AG04449 (cell line): ENCODE measurements at regions not wholly inside any gene's neighbourhood (a gene's known extent, or its start where the extent isn't known, plus 50 kb on each side); places are given as distances from the start of the nearest gene placed in this dataset.
A peak's percentile ranks its signal among the peaks of the same experiment; 100 is the strongest.

Experiments
- CTCF ChIA-PET: fragments of 350-600 bp; formaldehyde crosslinking; extraction: SDS; loops from one replicate; lab custom pipeline; 2021; ENCODE audit warnings: antibody characterized with exemption; lab: Yijun Ruan, JAX
- POLR2A ChIA-PET: fragments of 400-600, 350-600 bp; formaldehyde crosslinking; extraction: SDS; loops from one replicate; lab custom pipeline; 2020; ENCODE audit warnings: antibody characterized with exemption, inconsistent platforms; lab: Yijun Ruan, JAX
- DNase-seq: peaks from one replicate; pipeline ENCODE4 v3.0.0-alpha.2; 2010; ENCODE audit warnings: low read depth, low spot score
- H3K4me3 ChIP-seq: 2 replicates; pipeline ENCODE4 v1.5.1; 2011; ENCODE audit warnings: low read depth, mild to moderate bottlenecking, control low read depth, low read length
- CTCF ChIP-seq: IDR thresholded peaks from one replicate; pipeline ENCODE4 v1.5.1; 2011; ENCODE audit warnings: mild to moderate bottlenecking, moderate library complexity, low read length, control low read depth, inconsistent platforms; ENCODE audit not compliant: insufficient read depth; ENCODE audit errors: missing control alignments

GRCh38 chr17:70891306-70891705 is 722.0 kb downstream of the KCNJ2 start:
- CTCF ChIA-PET = no interaction called here
- TF ChIP-seq CTCF = no peak
- DNase-seq = no peak
- H3K4me3 ChIP-seq = no peak overlapping the region
- POLR2A ChIA-PET = no interaction called here

- CTCF ChIA-PET = no interaction called here
- DNase-seq = no peak
- no peak for TF ChIP-seq CTCF
Measured at GRCh38 chr17:70892527-70892926, 723.2 kb downstream of the KCNJ2 start.

GRCh38 chr17:70896843-70897242 is 727.5 kb downstream of the KCNJ2 start:
- H3K4me3 ChIP-seq = no peak overlapping the region
- DNase-seq = no peak
- POLR2A ChIA-PET = no interaction called here
- no peak for TF ChIP-seq CTCF
- CTCF ChIA-PET = interaction anchor here (0.7 kb wide), 1 partner anchor 558 kb away, joined by 3 read pairs; no protein-coding TSS in a partner anchor

More at GRCh38 chr17:70892527-70892926, 723.2 kb downstream of the KCNJ2 start:
- H3K4me3 ChIP-seq = no peak overlapping the region
- POLR2A ChIA-PET = no interaction called here

- CTCF ChIA-PET = no interaction called here
- TF ChIP-seq CTCF = no peak
- POLR2A ChIA-PET = no interaction called here
- no peak for DNase-seq
- H3K4me3 ChIP-seq = no peak overlapping the region
Measured at GRCh38 chr17:70897446-70897845, 728.1 kb downstream of the KCNJ2 start.

- no peak overlapping the region for H3K4me3 ChIP-seq
- no peak for TF ChIP-seq CTCF
- ChIA-PET POLR2A (no interaction called here), CTCF (no interaction called here)
- DNase-seq = no peak
Measured at GRCh38 chr17:70901870-70902269, 732.5 kb downstream of the KCNJ2 start.

GRCh38 chr17:70905796-70906195 is 736.5 kb downstream of the KCNJ2 start:
- CTCF ChIA-PET = no interaction called here
- no peak overlapping the region for H3K4me3 ChIP-seq
- TF ChIP-seq CTCF = no peak
- peak; percentile 31 for DNase-seq
- POLR2A ChIA-PET = no interaction called here
